GM21529 (cell line): ENCODE measurements at regions not wholly inside any gene's neighbourhood (a gene's known extent, or its start where the extent isn't known, plus 50 kb on each side); places are given as distances from the start of the nearest gene placed in this dataset.
A peak's percentile ranks its signal among the peaks of the same experiment; 100 is the strongest.
"Not testable (repeated sequence)": the region's sequence is repeated elsewhere in the genome, so short reads cannot be mapped to it uniquely, and the experiment has no call there.

Experiments
- ATAC-seq: cut with Tn5 transposase; IDR thresholded peaks from one replicate; pipeline ENCODE4 v1.9.1; 2021; ENCODE audit not compliant: unreplicated experiment

GRCh38 chr5:32534041-32534440, 51.3 kb upstream of the SUB1 start:
- ATAC-seq = no peak

- ATAC-seq = peak; percentile 58
Observed at GRCh38 chr5:32531885-32532520, 53.4 kb upstream of the SUB1 start.

DNA sequence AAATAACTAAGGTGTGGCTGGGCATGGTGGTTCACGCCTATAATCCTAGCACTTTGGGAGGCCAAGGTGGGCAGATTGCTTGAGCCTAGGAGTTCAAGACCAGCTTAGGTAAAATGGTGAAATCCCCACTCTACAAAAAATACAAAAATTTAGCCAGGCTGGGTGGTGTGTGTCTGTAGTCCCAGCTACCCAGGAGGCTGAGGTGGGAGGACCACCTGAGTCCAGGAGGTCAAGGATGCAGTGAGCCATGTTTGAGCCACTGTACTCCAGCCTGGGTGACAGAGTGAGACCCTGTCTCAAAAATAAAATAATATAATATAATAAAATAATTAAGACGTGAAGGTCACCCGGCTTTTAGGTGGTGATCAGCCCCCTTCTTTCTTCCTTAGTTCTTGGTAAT, 58.0 kb upstream of the SUB1 start:
- ATAC-seq = not testable (repeated sequence)

GRCh38 chr5:32526810-32527209, 58.5 kb upstream of the SUB1 start:
- no peak for ATAC-seq

GRCh38 chr5:32523625-32524024, 61.7 kb upstream of the SUB1 start:
- ATAC-seq = no peak

GRCh38 chr5:32522429-32523143, 62.8 kb upstream of the SUB1 start:
- ATAC-seq = no peak

DNA sequence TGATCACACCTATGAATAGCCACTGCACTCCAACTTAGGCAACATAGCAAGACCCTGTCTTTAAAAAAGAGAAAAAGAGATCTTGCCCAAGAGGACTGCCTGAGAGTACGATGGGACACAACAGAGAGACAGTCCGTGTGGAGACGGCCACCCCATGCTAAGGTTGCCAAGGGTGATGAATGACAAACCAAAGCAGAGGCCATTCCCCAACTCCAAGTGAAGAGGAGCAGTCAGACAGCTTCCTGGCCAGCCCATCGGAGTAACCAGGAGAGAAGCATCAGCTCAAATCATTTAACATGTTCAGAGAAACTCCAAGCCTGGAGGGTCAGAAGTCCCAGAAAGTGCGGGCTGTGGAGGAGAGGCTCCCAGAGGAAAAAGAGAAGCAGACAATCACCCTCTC, 63.9 kb upstream of the SUB1 start:
- ATAC-seq = no peak

DNA sequence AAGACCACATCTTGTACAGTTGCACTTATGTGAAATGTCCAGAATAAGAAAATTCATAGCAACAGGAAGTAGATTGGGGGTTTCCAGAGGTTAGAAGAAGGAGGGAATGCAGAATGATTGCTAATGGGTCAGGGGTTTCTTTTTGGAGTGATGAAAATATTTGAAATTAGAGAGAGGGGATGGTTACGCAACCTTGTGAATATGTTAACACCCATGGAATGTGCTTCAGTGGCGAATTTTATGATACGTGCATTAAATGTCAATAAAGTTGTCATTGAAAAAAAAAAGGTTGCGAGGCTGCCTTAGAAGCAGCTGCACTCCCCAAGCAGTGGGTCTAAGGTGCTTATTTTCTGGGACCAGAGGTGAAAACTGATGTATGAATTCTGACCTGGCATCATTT, 64.4 kb upstream of the SUB1 start:
- no peak for ATAC-seq

DNA sequence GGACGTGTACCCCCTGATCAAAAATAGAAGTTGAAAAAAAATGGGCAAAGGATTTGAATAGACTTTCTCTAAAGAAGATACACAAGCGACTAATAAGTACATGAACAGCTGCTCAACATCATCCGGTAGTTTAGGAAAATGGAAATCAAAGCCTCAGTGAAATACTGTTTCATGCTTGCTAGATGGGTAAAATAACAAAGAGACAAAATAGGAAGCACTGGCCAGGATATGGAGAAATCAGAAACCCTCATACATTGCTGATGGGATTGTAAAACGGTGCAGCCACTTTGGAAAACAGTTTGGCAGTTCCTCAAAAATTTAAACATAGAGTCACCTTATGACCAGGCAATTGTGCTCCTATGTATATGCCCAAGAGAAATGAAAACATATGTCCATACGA, 65.0 kb upstream of the SUB1 start:
- ATAC-seq = no peak

- no peak for ATAC-seq
Observed at GRCh38 chr5:32519508-32519907, 65.8 kb upstream of the SUB1 start.

GRCh38 chr5:32514806-32515205, 70.3 kb upstream of the ZFR start:
- no peak for ATAC-seq

DNA sequence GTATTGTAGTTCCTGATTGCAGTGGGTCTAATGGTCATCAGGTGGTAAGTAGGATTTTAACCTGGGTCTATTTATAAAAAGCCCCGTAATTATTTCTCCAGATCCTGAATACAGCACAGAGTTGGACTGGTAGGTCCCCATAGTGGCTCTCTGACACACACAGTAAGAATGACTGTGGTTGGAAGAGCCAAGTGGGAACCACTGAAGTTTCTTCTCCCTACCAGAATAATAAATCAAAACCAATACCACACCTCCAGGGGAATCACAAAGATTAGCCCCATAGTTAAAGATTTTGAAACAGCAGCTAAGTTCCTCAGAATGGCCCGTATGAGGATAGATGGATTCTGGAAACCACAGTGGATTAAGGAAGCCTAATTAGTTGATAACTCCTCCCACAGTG, 68.4 kb upstream of the ZFR start:
- no peak for ATAC-seq

DNA sequence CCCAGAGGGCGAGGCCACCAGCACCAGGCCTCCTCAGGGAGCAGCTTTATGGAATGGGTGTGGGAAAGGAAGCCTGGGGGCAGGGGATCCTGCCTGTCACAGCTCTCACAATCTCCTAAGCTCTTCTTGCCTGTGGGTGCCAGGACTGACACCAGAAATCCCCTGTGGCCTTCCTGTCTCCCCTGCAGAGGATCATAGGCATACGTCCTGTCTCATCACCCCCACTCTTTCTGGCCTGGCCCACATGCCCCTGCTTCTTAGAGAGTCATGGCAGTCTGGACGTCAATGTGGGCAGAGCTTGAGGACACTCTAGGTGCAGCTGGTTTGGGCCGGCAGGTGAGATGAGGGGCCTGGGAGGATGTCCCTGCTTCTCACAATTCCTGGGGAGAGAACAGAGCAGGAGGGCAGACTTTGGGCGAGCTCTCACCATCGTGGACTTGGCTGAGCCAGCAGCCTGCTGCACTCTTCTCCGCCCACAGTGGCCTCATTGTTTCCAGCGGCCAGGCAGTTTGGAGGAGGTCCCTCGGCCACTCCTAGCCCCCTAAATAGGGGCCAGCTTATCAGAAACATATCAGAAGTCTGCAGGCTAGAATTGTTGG, 67.3 kb upstream of the ZFR start:
- no peak for ATAC-seq

DNA sequence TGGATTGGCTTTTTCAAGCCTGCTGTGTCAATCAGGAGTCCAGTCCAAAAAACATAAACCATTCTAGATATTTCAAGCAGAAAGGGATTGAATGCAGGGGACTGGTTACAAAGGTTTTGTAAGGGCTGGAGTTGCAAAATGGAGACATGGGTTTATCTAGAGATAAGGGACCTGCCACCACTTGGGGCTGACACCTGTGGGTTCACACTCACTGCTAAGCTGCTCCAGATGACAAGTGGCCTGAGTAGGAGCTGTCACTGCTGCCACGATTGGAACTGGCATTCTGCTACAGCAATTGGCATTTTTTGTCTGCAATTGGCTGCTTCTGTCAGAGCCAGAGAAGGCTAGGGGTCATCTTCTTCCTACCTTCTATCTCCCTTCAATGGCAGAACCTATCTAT, 66.3 kb upstream of the ZFR start:
- ATAC-seq = no peak

GRCh38 chr5:32508806-32509805, 64.6 kb upstream of the ZFR start:
- ATAC-seq = no peak

DNA sequence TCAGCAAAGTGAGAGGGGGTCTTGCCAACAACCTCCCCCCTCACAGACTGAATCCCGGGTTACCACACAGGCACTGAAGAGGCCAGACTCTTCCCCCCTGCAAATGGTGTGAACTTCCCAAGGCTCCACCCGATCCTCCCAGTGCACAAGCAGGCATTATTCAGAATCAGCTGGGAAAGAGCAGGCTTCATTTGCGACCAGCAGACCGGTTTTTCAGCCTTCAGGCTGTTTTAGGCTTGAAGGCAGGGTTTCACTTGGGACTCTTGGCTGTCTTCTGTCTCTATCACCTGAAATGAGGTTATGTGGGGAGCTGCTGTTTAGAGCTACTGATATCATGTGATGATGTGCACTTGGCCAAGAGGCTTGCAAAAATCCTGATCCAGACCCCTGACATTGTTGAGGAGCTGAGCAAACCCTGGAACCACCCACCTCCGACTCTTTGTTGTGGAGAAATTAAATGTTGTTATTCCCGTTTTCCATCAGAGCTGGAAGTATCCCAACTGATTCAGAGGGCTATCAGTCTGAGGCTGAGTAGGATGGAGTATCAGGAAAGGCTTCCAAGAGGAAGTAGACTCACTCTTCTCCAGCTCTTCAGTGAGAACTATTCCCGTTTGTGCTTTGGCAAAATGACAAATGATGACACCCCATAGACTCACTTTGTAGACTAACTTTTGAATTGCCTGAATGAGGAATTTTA, 63.3 kb upstream of the ZFR start:
- ATAC-seq = no peak

GRCh38 chr5:32506799-32507198, 62.3 kb upstream of the ZFR start:
- no peak for ATAC-seq

DNA sequence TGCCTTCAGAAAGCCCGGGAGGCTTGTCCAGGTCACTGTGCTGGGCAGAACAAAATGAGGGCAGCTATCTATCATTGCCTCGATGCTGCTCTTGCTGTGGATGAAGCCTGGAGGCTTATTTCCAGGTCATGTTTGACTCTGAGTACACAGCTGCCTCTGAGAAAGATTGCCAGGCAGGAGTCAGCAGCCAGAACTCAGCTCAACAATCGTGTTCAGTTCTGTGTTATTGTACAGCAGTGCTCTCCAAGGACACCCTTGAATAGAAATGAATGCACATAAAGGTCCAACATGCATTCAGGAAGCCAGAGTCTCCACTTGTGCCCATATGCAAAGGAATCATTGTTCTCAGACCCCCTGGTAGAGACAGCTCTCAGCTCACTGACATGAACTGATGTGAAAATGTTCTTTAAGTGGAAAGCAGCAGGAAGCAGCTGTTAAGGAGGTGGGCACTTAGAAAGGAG, 61.7 kb upstream of the ZFR start:
- no peak for ATAC-seq

- no peak for ATAC-seq
Observed at GRCh38 chr5:32505756-32506155, 61.2 kb upstream of the ZFR start.

DNA sequence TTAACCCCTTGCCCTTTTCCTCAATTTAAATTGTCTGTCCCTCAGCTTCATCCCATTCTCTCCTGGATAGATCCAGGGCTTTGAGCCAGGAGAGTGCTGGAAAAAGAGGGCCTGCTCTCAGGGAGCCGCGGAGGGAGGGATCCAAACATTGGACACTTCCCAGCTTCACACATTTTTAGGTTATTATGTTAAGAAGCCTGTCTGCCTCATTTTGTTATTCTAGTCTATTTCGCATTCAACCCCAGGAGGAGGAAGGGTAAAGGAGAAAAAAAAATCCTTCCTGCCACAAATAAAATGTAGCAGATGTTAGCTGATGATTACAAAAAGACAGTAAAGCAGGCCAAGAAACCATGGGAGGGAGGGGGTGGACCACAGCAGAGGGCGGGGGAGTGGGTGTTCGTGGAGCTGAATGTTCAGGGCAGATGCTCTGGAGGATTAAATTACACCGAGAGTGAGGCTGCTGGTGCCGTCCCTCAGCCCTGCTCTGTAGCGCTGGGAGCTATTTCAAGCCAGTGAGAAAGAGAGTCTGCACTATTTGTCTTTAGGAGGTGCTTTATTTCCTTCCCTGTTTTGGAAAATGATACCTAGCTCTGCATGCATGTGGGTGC, 60.6 kb upstream of the ZFR start:
- ATAC-seq = no peak
